Lower leg skin (tissue), 4 donors: ENCODE measurements at regions not wholly inside any gene's neighbourhood (a gene's known extent, or its start where the extent isn't known, plus 50 kb on each side); places are given as distances from the start of the nearest gene placed in this dataset.

Experiments used
- DNase-seq, 2 donors: peaks; one replicate each; pipeline ENCODE4 v3.0.0-alpha.2; 2019; ENCODE audit warnings: low spot score in 2 of 2
- H3K4me3 ChIP-seq: fragments of 200-600 bp; sonication (generic); 2 replicates; pipeline ENCODE4 v1.5.1; 2017; ENCODE audit warnings: mild to moderate bottlenecking, low read depth; ENCODE audit not compliant: poor library complexity, severe bottlenecking
- POLR2A ChIP-seq, 2 donors: fragments of 450-650 bp; IDR thresholded peaks; one replicate each; pipeline ENCODE4 v1.6.1; 2016 to 2017; ENCODE audit warnings: antibody characterized with exemption in 2 of 2, mild to moderate bottlenecking in 1 of 2, moderate library complexity in 1 of 2
- WGBS, 2 donors: methylation state at CpG; one replicate each; pipeline ENCODE4 v1.1.5; 2018; 5-methylcytosine and 5-hydroxymethylcytosine counted together
- intact Hi-C: fragments of 100-400 bp; cut with DNase I; formaldehyde crosslinking; loops from one replicate; pipeline ENCODE4 v1.15.0; 2023; ENCODE audit warnings: low total_unique reads
- TF ChIP-seq, protein P1 (sequence below), 3 donors: fragments of 450-650 bp; IDR thresholded peaks; one replicate each; pipeline ENCODE4 v1.5.1; 2016; ENCODE audit warnings: antibody characterized with exemption in 3 of 3, mild to moderate bottlenecking in 3 of 3, moderate library complexity in 2 of 3

- no peak overlapping the region for H3K4me3 ChIP-seq
- no peak for DNase-seq
- TF ChIP-seq, protein P1, sequence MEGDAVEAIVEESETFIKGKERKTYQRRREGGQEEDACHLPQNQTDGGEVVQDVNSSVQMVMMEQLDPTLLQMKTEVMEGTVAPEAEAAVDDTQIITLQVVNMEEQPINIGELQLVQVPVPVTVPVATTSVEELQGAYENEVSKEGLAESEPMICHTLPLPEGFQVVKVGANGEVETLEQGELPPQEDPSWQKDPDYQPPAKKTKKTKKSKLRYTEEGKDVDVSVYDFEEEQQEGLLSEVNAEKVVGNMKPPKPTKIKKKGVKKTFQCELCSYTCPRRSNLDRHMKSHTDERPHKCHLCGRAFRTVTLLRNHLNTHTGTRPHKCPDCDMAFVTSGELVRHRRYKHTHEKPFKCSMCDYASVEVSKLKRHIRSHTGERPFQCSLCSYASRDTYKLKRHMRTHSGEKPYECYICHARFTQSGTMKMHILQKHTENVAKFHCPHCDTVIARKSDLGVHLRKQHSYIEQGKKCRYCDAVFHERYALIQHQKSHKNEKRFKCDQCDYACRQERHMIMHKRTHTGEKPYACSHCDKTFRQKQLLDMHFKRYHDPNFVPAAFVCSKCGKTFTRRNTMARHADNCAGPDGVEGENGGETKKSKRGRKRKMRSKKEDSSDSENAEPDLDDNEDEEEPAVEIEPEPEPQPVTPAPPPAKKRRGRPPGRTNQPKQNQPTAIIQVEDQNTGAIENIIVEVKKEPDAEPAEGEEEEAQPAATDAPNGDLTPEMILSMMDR (IDR thresholded peaks at IDR 0.05) = no peak
- intact Hi-C loops = no loop called here
- 76 to 81% methylated on average over 2 of the region's 2 CpGs for WGBS, 2 donors
These were observed 405.6 kb downstream of the GABRG2 start for GRCh38 chr5:162473041-162473714.

DNA sequence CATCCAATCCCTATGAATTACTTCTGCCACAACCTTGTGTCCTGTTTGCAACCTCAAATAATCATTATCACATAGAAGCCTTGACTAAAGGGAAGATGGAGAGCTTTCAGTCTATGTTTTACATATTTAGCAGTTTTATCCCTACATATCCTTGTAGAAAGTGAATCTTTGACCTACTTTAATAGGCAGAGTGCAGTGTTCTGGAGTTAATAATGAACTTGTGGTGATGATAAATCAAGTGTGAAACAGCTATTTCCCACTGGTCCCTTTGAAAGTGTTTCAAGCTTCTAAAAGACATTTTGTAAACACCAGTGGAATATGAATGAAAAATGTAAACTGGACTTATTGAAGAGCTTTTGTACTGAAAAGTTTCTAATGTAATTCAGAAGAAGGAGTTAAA lies 406.7 kb downstream of the GABRG2 start:
- TF ChIP-seq POLR2A (IDR thresholded peaks at IDR 0.05) = no peak
- TF ChIP-seq, protein P1 (IDR thresholded peaks at IDR 0.05) = no peak
- intact Hi-C loops = no loop called here
- no peak for DNase-seq
- H3K4me3 ChIP-seq = no peak overlapping the region

DNA sequence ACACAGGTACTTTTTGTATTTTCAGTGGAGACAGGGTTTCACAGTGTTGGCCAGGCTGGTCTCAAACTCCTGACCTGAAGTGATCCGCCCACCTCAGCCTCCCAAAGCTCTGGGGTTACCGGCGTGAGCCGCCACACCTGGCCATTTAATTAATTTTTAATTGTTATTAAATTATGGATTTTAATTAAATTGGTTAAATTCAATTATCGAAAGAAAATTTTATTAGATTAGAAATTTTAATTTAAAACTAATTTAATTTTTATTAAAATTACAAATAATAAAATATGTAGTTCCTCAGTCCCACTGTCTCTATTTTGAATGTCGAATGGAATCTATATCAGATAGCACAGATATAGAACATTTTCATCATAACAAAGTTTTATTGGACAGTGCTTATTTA lies 416.5 kb downstream of the GABRG2 start:
- WGBS, 2 donors = 93 to 94% methylated on average over 6 of the region's 6 CpGs
- DNase-seq = no peak
- intact Hi-C loops = no loop called here
- H3K4me3 ChIP-seq = no peak overlapping the region
- no peak for TF ChIP-seq POLR2A (IDR thresholded peaks at IDR 0.05)
- TF ChIP-seq, protein P1 (IDR thresholded peaks at IDR 0.05) = no peak

- 83 to 89% methylated on average over 5 of the region's 5 CpGs for WGBS, 2 donors
- no peak for DNase-seq
- intact Hi-C loops = no loop called here
- H3K4me3 ChIP-seq = no peak overlapping the region
- TF ChIP-seq POLR2A (IDR thresholded peaks at IDR 0.05) = no peak
- TF ChIP-seq, protein P1 (IDR thresholded peaks at IDR 0.05) = no peak
These were observed 417.4 kb downstream of the GABRG2 start for GRCh38 chr5:162484986-162485385.

- intact Hi-C loops = no loop called here
- TF ChIP-seq, protein P1 (IDR thresholded peaks at IDR 0.05) = no peak
- TF ChIP-seq POLR2A (IDR thresholded peaks at IDR 0.05) = no peak
- WGBS, 2 donors = 65 to 69% methylated on average over 8 of the region's 8 CpGs
- no peak for DNase-seq
- H3K4me3 ChIP-seq = no peak overlapping the region
These were observed 418.2 kb downstream of the GABRG2 start for GRCh38 chr5:162485666-162486292.
